ENCODE measurements at regions not wholly inside any gene's neighbourhood (a gene's known extent, or its start where the extent isn't known, plus 50 kb on each side); places are given as distances from the start of the nearest gene placed in this dataset.

DNA sequence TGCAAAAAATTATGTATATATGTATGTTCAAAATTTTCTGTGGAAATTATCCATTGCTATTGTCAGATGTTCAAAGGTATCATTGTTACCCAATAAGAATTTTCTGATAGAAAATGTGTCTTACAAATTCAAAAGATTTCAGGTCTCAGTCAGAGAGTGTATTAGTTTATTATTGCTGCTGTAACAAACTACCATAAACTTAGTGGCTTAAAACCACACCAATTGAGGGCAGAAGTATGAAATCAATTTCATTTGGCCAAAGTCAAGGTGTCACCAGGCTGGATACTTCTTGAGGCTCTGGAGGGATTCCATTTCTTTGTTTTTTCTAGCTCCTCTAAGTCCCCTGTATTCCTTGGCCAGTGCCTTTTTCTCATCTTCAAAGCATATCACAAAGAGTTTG, 914.4 kb upstream of the ROBO1 start:
- TF ChIP-seq, protein P1, sequence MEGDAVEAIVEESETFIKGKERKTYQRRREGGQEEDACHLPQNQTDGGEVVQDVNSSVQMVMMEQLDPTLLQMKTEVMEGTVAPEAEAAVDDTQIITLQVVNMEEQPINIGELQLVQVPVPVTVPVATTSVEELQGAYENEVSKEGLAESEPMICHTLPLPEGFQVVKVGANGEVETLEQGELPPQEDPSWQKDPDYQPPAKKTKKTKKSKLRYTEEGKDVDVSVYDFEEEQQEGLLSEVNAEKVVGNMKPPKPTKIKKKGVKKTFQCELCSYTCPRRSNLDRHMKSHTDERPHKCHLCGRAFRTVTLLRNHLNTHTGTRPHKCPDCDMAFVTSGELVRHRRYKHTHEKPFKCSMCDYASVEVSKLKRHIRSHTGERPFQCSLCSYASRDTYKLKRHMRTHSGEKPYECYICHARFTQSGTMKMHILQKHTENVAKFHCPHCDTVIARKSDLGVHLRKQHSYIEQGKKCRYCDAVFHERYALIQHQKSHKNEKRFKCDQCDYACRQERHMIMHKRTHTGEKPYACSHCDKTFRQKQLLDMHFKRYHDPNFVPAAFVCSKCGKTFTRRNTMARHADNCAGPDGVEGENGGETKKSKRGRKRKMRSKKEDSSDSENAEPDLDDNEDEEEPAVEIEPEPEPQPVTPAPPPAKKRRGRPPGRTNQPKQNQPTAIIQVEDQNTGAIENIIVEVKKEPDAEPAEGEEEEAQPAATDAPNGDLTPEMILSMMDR (IDR thresholded peaks at IDR 0.05), result no peak
- TF ChIP-seq POLR2A (IDR thresholded peaks at IDR 0.05), result no peak

Measured in testis (tissue), 2 donors.